HEK293 (cell line): ENCODE measurements at regions not wholly inside any gene's neighbourhood (a gene's known extent, or its start where the extent isn't known, plus 50 kb on each side); places are given as distances from the start of the nearest gene placed in this dataset.

Experiments
- BCL11A ChIP-seq: fragments of 450-650 bp; formaldehyde crosslinking; IDR thresholded peaks from 2 replicates; pipeline ENCODE4 v1.5.1; 2016; ENCODE audit warnings: low read depth, missing biosample characterization, missing genetic modification characterization
- BCL11B ChIP-seq: fragments of 450-650 bp; formaldehyde crosslinking; IDR thresholded peaks from 2 replicates; pipeline ENCODE4 v1.5.1; 2016; ENCODE audit warnings: low read depth, missing biosample characterization, missing genetic modification characterization
- GLI4 ChIP-seq: fragments of 450-650 bp; formaldehyde crosslinking; IDR thresholded peaks from 2 replicates; pipeline ENCODE4 v1.5.1; 2016; ENCODE audit warnings: missing biosample characterization, missing genetic modification characterization
- KLF10 ChIP-seq: fragments of 450-650 bp; IDR thresholded peaks from 2 replicates; pipeline ENCODE4 v1.5.1; 2018; ENCODE audit warnings: missing biosample characterization, mild to moderate bottlenecking, missing genetic modification characterization
- SCRT1 ChIP-seq: fragments of 450-650 bp; formaldehyde crosslinking; IDR thresholded peaks from 2 replicates; pipeline ENCODE4 v1.5.1; 2016; ENCODE audit warnings: missing biosample characterization, missing genetic modification characterization, borderline replicate concordance
- SETDB1 ChIP-seq: IDR thresholded peaks from one replicate; pipeline ENCODE4 v1.6.1; 2017; ENCODE audit warnings: mild to moderate bottlenecking, low read length, moderate library complexity, mixed read lengths; ENCODE audit not compliant: insufficient read length
- ZBTB1 ChIP-seq: fragments of 450-650 bp; formaldehyde crosslinking; IDR thresholded peaks from 2 replicates; pipeline ENCODE4 v1.5.1; 2016; ENCODE audit warnings: missing biosample characterization, missing genetic modification characterization
- ZBTB20 ChIP-seq: fragments of 450-650 bp; formaldehyde crosslinking; IDR thresholded peaks from 2 replicates; pipeline ENCODE4 v1.5.1; 2016; ENCODE audit warnings: missing biosample characterization, missing genetic modification characterization
- ZFP69B ChIP-seq: fragments of 450-650 bp; formaldehyde crosslinking; IDR thresholded peaks from 2 replicates; pipeline ENCODE4 v1.5.1; 2016; ENCODE audit warnings: missing biosample characterization, missing genetic modification characterization
- ZNF23 ChIP-seq: fragments of 450-650 bp; formaldehyde crosslinking; IDR thresholded peaks from 2 replicates; pipeline ENCODE4 v1.5.1; 2016; ENCODE audit warnings: missing biosample characterization, missing genetic modification characterization, borderline replicate concordance
- ZNF239 ChIP-seq: fragments of 450-650 bp; formaldehyde crosslinking; IDR thresholded peaks from 2 replicates; pipeline ENCODE4 v1.5.1; 2016; ENCODE audit warnings: missing biosample characterization, missing genetic modification characterization
- ZNF274 ChIP-seq, 2 experiments: fragments of 200-500 bp in 1 of 2; fragments of 450-650 bp in 1 of 2; sonication (Bioruptor generic) in 1 of 2; formaldehyde crosslinking in 1 of 2; IDR thresholded peaks; 2 replicates each; pipeline versions ENCODE4 v1.5.1 to v1.6.1; 2014 to 2016; ENCODE audit warnings: borderline replicate concordance in 1 of 2, inconsistent platforms in 1 of 2, low read length in 1 of 2, missing biosample characterization in 1 of 2, missing genetic modification characterization in 1 of 2
- ZNF292 ChIP-seq: fragments of 450-650 bp; formaldehyde crosslinking; IDR thresholded peaks from 2 replicates; pipeline ENCODE4 v1.5.1; 2016; ENCODE audit warnings: low read depth, missing biosample characterization, missing genetic modification characterization, borderline replicate concordance
- ZNF37A ChIP-seq: fragments of 450-650 bp; IDR thresholded peaks from 2 replicates; pipeline ENCODE4 v1.5.1; 2018; ENCODE audit warnings: missing biosample characterization, missing genetic modification characterization
- ZNF423 ChIP-seq: fragments of 450-650 bp; formaldehyde crosslinking; IDR thresholded peaks from 2 replicates; pipeline ENCODE4 v1.5.1; 2016; ENCODE audit warnings: missing biosample characterization, missing genetic modification characterization
- ZNF449 ChIP-seq: fragments of 450-650 bp; formaldehyde crosslinking; IDR thresholded peaks from 2 replicates; pipeline ENCODE4 v1.5.1; 2017; ENCODE audit warnings: missing biosample characterization, mild to moderate bottlenecking, missing genetic modification characterization, moderate library complexity
- ZNF518A ChIP-seq: fragments of 450-650 bp; formaldehyde crosslinking; conservative IDR thresholded peaks from 2 replicates; pipeline ENCODE4 v1.5.1; 2016; ENCODE audit warnings: low read depth, missing biosample characterization, missing genetic modification characterization
- ZNF580 ChIP-seq: fragments of 450-650 bp; formaldehyde crosslinking; IDR thresholded peaks from 2 replicates; pipeline ENCODE4 v1.5.1; 2016; ENCODE audit warnings: missing biosample characterization, missing genetic modification characterization
- ZNF600 ChIP-seq: fragments of 450-650 bp; formaldehyde crosslinking; IDR thresholded peaks from 2 replicates; pipeline ENCODE4 v1.5.1; 2016; ENCODE audit warnings: missing biosample characterization, missing genetic modification characterization
- ZNF645 ChIP-seq: fragments of 450-650 bp; formaldehyde crosslinking; IDR thresholded peaks from 2 replicates; pipeline ENCODE4; 2016; ENCODE audit warnings: missing biosample characterization, missing genetic modification characterization
- ZNF654 ChIP-seq: fragments of 450-650 bp; formaldehyde crosslinking; IDR thresholded peaks from 2 replicates; pipeline ENCODE4 v1.5.1; 2016; ENCODE audit warnings: low read depth, missing biosample characterization, missing genetic modification characterization
- ZNF658 ChIP-seq: fragments of 450-650 bp; formaldehyde crosslinking; IDR thresholded peaks from 2 replicates; pipeline ENCODE4; 2016; ENCODE audit warnings: missing biosample characterization, missing genetic modification characterization
- ZNF692 ChIP-seq: fragments of 450-650 bp; formaldehyde crosslinking; IDR thresholded peaks from 2 replicates; pipeline ENCODE4 v1.5.1; 2016; ENCODE audit warnings: missing biosample characterization, missing genetic modification characterization
- ZNF747 ChIP-seq: fragments of 450-650 bp; formaldehyde crosslinking; IDR thresholded peaks from 2 replicates; pipeline ENCODE4 v1.5.1; 2016; ENCODE audit warnings: missing biosample characterization, missing genetic modification characterization
- ZNF768 ChIP-seq: fragments of 450-650 bp; formaldehyde crosslinking; IDR thresholded peaks from 2 replicates; pipeline ENCODE4 v1.5.1; 2018; ENCODE audit warnings: missing biosample characterization, mild to moderate bottlenecking, missing genetic modification characterization

- TF ChIP-seq ZNF645 (tag by site-specific recombination) (no peak), BCL11B (no peak), KLF10 (tag by site-specific recombination) (no peak), ZNF518A (0 out of 2 replicates have a peak, but pooled peaks have one; percentile 40), ZNF692 (0 out of 2 replicates have a peak, but pooled peaks have one; percentile 16), ZNF292 (tag by site-specific recombination) (no peak), ZNF239 (tag by site-specific recombination) (no peak), SCRT1 (tag by site-specific recombination) (no peak), ZNF23 (tag by site-specific recombination) (no peak), ZNF658 (no peak), ZFP69B (tag by site-specific recombination) (no peak), ZNF423 (no peak), ZNF747 (no peak), ZBTB1 (tag by site-specific recombination) (no peak), ZNF274 (IDR thresholded peaks at IDR 0.05; ENCODE audit: low read length) (no peak), ZNF274 (tag by site-specific recombination; IDR thresholded peaks at IDR 0.05; ENCODE audit: borderline replicate concordance) (no peak), SETDB1 (no peak), ZBTB20 (tag by site-specific recombination) (peak; percentile 81), ZNF449 (tag by site-specific recombination) (no peak), GLI4 (tag by site-specific recombination) (no peak), ZNF600 (tag by site-specific recombination) (no peak), ZNF654 (tag by site-specific recombination) (peak; percentile 77), ZNF580 (no peak), ZNF37A (tag by site-specific recombination) (no peak), BCL11A (tag by site-specific recombination) (no peak), ZNF768 (tag by site-specific recombination) (no peak)
Measured at GRCh38 chr1:172826096-172826741, 167.3 kb downstream of the FASLG start (continued).
